SK-N-SH (cell line): ENCODE measurements at regions not wholly inside any gene's neighbourhood (a gene's known extent, or its start where the extent isn't known, plus 50 kb on each side); places are given as distances from the start of the nearest gene placed in this dataset.

Experiments
- CTCF ChIA-PET: fragments of 300-600, 350-600 bp; formaldehyde crosslinking; extraction: SDS; loops from one replicate; lab custom pipeline; 2021; lab: Yijun Ruan, JAX
- POLR2A ChIA-PET: fragments of 350-600 bp; sonication (Branson Sonifier 250); formaldehyde crosslinking; extraction: SDS; loops from one replicate; lab custom pipeline; 2020; ENCODE audit warnings: antibody characterized with exemption, inconsistent platforms; lab: Yijun Ruan, JAX
- DNase-seq: peaks from one replicate; pipeline ENCODE4 v3.0.0; 2012
- H2AFZ ChIP-seq: fragments of 200-600 bp; sonication (generic); 2 replicates; pipeline ENCODE4 v1.8.1; 2016; ENCODE audit warnings: antibody characterized with exemption, mild to moderate bottlenecking, low read depth
- H3F3A ChIP-seq: fragments of 200-600 bp; sonication (generic); replicated peaks from 2 replicates; pipeline ENCODE3; 2016; ENCODE audit warnings: antibody characterized with exemption, mild to moderate bottlenecking; ENCODE audit not compliant: insufficient read depth
- H3K27ac ChIP-seq, 2 experiments: fragments of 200-500 bp in 1 of 2; fragments of 200-600 bp in 1 of 2; sonication (Bioruptor generic) in 1 of 2; sonication (generic), shearing (Covaris generic) in 1 of 2; 2 replicates each; pipeline versions ENCODE4 v1.5.1 to v1.6.1; 2014 to 2016; ENCODE audit warnings: low read depth in 2 of 2, inconsistent platforms in 1 of 2, low read length in 1 of 2, mild to moderate bottlenecking in 1 of 2, mixed read lengths in 1 of 2
- H3K27me3 ChIP-seq: fragments of 200-600 bp; sonication (generic), shearing (Covaris generic); 2 replicates; pipeline ENCODE4 v1.6.1; 2016; ENCODE audit warnings: mixed run types; ENCODE audit not compliant: insufficient read depth
- H3K36me3 ChIP-seq, 2 experiments: fragments of 200-500 bp in 1 of 2; fragments of 200-600 bp in 1 of 2; sonication (Bioruptor generic) in 1 of 2; sonication (generic) in 1 of 2; replicated peaks in 1 of 2; 2 replicates each; pipeline versions ENCODE3 to v1.5.1; 2014 to 2016; ENCODE audit warnings: low read length in 1 of 2, mild to moderate bottlenecking in 1 of 2; ENCODE audit not compliant: insufficient read depth in 2 of 2, control insufficient read depth in 1 of 2
- H3K4me1 ChIP-seq, 2 experiments: fragments of 200-500 bp in 1 of 2; fragments of 200-600 bp in 1 of 2; sonication (Bioruptor generic) in 1 of 2; sonication (generic), shearing (Covaris generic) in 1 of 2; 2 replicates each; pipeline versions ENCODE4 v1.5.1 to v1.6.1; 2014 to 2016; ENCODE audit warnings: low read depth in 1 of 2, low read length in 1 of 2, mixed run types in 1 of 2; ENCODE audit not compliant: insufficient read depth in 2 of 2, control insufficient read depth in 1 of 2
- H3K4me2 ChIP-seq: fragments of 200-600 bp; sonication (generic), shearing (Covaris generic); 2 replicates; pipeline ENCODE4 v1.6.1; 2017; ENCODE audit warnings: mixed run types
- H3K4me3 ChIP-seq, 2 experiments: fragments of 200-500 bp in 1 of 2; fragments of 200-600 bp in 1 of 2; sonication (Bioruptor generic) in 1 of 2; sonication (generic), shearing (Covaris generic) in 1 of 2; 2 replicates each; pipeline versions ENCODE4 v1.5.1 to v1.8.1; 2014 to 2016; ENCODE audit warnings: low read depth in 2 of 2, inconsistent platforms in 1 of 2, low read length in 1 of 2, mild to moderate bottlenecking in 1 of 2, mixed read lengths in 1 of 2, moderate library complexity in 1 of 2
- H3K79me2 ChIP-seq: fragments of 200-600 bp; sonication (generic); 2 replicates; pipeline ENCODE4 v1.8.1; 2017; ENCODE audit warnings: mild to moderate bottlenecking; ENCODE audit not compliant: insufficient read depth
- H3K9ac ChIP-seq: fragments of 200-600 bp; sonication (generic); 2 replicates; pipeline ENCODE4 v1.6.1; 2017; ENCODE audit warnings: mixed run types
- H3K9me2 ChIP-seq: fragments of 200-600 bp; sonication (generic); 2 replicates; pipeline ENCODE4 v1.6.1; 2017; ENCODE audit warnings: mixed run types
- H3K9me3 ChIP-seq: fragments of 200-600 bp; sonication (generic); 2 replicates; pipeline ENCODE4 v1.6.1; 2017; ENCODE audit warnings: mixed run types, mild to moderate bottlenecking, moderate library complexity
- H4K20me1 ChIP-seq: fragments of 200-600 bp; sonication (generic); 2 replicates; pipeline ENCODE4 v1.6.1; 2017; ENCODE audit warnings: mild to moderate bottlenecking, mixed run types; ENCODE audit not compliant: insufficient read depth
- EZH2phosphoT487 ChIP-seq: fragments of 200-600 bp; sonication (generic); IDR thresholded peaks from 2 replicates; pipeline ENCODE4 v1.6.1; 2017; ENCODE audit warnings: low read depth, mixed run types, mild to moderate bottlenecking, antibody characterized with exemption, moderate library complexity, borderline replicate concordance
- FOSL2 ChIP-seq: IDR thresholded peaks from 2 replicates; pipeline ENCODE4 v1.4.0; 2012; ENCODE audit warnings: low read depth, mild to moderate bottlenecking, moderate library complexity, borderline replicate concordance
- FOXJ3 ChIP-seq: sonication (generic); formaldehyde crosslinking; IDR thresholded peaks from 2 replicates; pipeline ENCODE4 v1.5.1; 2020; ENCODE audit warnings: mild to moderate bottlenecking, missing genetic modification reagents
- FOXM1 ChIP-seq: IDR thresholded peaks from 2 replicates; pipeline ENCODE4 v1.4.0; 2012; ENCODE audit warnings: low read depth, mild to moderate bottlenecking
- GABPA ChIP-seq: IDR thresholded peaks from 2 replicates; pipeline ENCODE4 v1.4.0; 2012; ENCODE audit warnings: low read depth, mild to moderate bottlenecking
- GATA2 ChIP-seq: sonication (generic); formaldehyde crosslinking; IDR thresholded peaks from 2 replicates; pipeline ENCODE4 v1.5.0; 2020; ENCODE audit warnings: mild to moderate bottlenecking, missing genetic modification reagents
- JUND ChIP-seq: IDR thresholded peaks from 2 replicates; pipeline ENCODE4 v1.4.0; 2012
- MXI1 ChIP-seq: IDR thresholded peaks from 2 replicates; pipeline ENCODE4 v1.6.1; 2012; ENCODE audit warnings: mild to moderate bottlenecking, low read depth, low read length, improper control_type of control experiment
- NFIC ChIP-seq: IDR thresholded peaks from 2 replicates; pipeline ENCODE4 v1.4.0; 2012; ENCODE audit warnings: borderline replicate concordance
- POLR2AphosphoS5 ChIP-seq: IDR thresholded peaks from 2 replicates; pipeline ENCODE4 v1.6.1; 2012; ENCODE audit warnings: low read depth, low read length
- SIN3A ChIP-seq: IDR thresholded peaks from 2 replicates; pipeline ENCODE4 v1.6.1; 2012; ENCODE audit warnings: low read depth, mild to moderate bottlenecking, low read length, moderate library complexity, borderline replicate concordance
- SMC3 ChIP-seq: IDR thresholded peaks from 2 replicates; pipeline ENCODE4 v1.6.1; 2012; ENCODE audit warnings: low read depth, low read length, improper control_type of control experiment
- TAF1 ChIP-seq: IDR thresholded peaks from 2 replicates; pipeline ENCODE4 v1.6.1; 2012; ENCODE audit warnings: low read depth, mild to moderate bottlenecking, low read length, moderate library complexity, borderline replicate concordance
- TCF12 ChIP-seq: IDR thresholded peaks from 2 replicates; pipeline ENCODE4 v1.4.0; 2012
- TEAD4 ChIP-seq: IDR thresholded peaks from 2 replicates; pipeline ENCODE4 v1.4.0; 2012; ENCODE audit warnings: mild to moderate bottlenecking, borderline replicate concordance; ENCODE audit not compliant: insufficient read depth
- WGBS: methylation state at CpG from one replicate; pipeline ENCODE4 v1.1.6; 2017; ENCODE audit warnings: low lambda C conversion rate; 5-methylcytosine and 5-hydroxymethylcytosine counted together
- TF ChIP-seq, protein P1 (sequence below): IDR thresholded peaks from 2 replicates; pipeline ENCODE4 v1.4.0; 2012; ENCODE audit warnings: low read depth
- TF ChIP-seq, protein P2 (sequence below): IDR thresholded peaks from 2 replicates; pipeline ENCODE4; 2012
- TF ChIP-seq, protein P3 (sequence below): fragments of 150-350 bp; IDR thresholded peaks from 2 replicates; pipeline ENCODE4 v1.6.1; 2016; ENCODE audit warnings: mild to moderate bottlenecking, low read depth, low read length
- TF ChIP-seq, protein P4 (sequence below): fragments of 150-350 bp; IDR thresholded peaks from 2 replicates; pipeline ENCODE4 v1.6.1; 2017; ENCODE audit warnings: antibody characterized with exemption, low read length, low read depth, borderline replicate concordance

DNA sequence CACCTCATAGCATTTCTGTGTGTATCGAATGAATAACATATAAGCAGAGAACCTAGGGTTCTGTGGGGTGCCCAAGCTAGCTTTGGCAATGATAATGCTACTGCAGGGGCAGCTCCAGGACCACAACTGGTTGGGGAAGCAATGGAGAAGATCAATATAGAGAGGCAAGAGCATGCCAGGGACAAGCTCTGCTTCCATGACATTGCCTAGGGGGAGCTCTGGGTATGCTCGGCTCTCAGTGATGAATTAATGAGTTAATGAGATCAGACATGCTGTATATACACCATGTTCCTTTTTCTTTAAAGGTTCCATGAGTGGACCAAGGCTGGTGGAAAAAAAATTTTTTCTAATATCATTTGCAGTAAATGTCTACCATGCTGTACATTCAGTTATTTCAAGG, 618.4 kb downstream of the BCL11A start:
- DNase-seq, result peak; percentile 7
- Histone ChIP-seq H3K9me3 (no peaks in the 10 kb centered on the region), H3K27ac (no peak overlapping the region), H3K4me1 (no peaks in the 10 kb centered on the region), H3K4me2 (no peak overlapping the region), H3K36me3 (no peaks in the 10 kb centered on the region), H3K9me2 (no peaks in the 10 kb centered on the region), H3K4me3 (no peak overlapping the region), H3F3A (no peaks in the 10 kb centered on the region), H3K9ac (no peak overlapping the region), H4K20me1 (no peaks in the 10 kb centered on the region), H3K27me3 (no peaks in the 10 kb centered on the region), H3K79me2 (no peaks in the 10 kb centered on the region), H2AFZ (no peak overlapping the region)
- POLR2A ChIA-PET, result no interaction called here
- no peak for TF ChIP-seq POLR2AphosphoS5
- no peak for TF ChIP-seq TEAD4
- TF ChIP-seq EZH2phosphoT487, result no peak
- no peak for TF ChIP-seq GATA2
- TF ChIP-seq, protein P1, sequence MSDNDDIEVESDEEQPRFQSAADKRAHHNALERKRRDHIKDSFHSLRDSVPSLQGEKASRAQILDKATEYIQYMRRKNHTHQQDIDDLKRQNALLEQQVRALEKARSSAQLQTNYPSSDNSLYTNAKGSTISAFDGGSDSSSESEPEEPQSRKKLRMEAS, result no peak
- TF ChIP-seq FOXM1, result no peak
- TF ChIP-seq FOSL2, result no peak
- TF ChIP-seq JUND, result no peak
- TF ChIP-seq, protein P2, sequence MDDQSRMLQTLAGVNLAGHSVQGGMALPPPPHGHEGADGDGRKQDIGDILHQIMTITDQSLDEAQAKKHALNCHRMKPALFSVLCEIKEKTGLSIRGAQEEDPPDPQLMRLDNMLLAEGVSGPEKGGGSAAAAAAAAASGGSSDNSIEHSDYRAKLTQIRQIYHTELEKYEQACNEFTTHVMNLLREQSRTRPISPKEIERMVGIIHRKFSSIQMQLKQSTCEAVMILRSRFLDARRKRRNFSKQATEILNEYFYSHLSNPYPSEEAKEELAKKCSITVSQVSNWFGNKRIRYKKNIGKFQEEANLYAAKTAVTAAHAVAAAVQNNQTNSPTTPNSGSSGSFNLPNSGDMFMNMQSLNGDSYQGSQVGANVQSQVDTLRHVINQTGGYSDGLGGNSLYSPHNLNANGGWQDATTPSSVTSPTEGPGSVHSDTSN, result no peak
- TF ChIP-seq SIN3A, result no peak
- no peak for TF ChIP-seq MXI1
- TF ChIP-seq, protein P3, sequence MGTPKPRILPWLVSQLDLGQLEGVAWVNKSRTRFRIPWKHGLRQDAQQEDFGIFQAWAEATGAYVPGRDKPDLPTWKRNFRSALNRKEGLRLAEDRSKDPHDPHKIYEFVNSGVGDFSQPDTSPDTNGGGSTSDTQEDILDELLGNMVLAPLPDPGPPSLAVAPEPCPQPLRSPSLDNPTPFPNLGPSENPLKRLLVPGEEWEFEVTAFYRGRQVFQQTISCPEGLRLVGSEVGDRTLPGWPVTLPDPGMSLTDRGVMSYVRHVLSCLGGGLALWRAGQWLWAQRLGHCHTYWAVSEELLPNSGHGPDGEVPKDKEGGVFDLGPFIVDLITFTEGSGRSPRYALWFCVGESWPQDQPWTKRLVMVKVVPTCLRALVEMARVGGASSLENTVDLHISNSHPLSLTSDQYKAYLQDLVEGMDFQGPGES, result no peak
- TF ChIP-seq TAF1, result no peak
- no peak for TF ChIP-seq GABPA
- no peak for TF ChIP-seq TCF12
- no peak for TF ChIP-seq FOXJ3 (CRISPR knock-in tag)
- TF ChIP-seq SMC3, result no peak
- no peak for TF ChIP-seq NFIC
- TF ChIP-seq, protein P4, sequence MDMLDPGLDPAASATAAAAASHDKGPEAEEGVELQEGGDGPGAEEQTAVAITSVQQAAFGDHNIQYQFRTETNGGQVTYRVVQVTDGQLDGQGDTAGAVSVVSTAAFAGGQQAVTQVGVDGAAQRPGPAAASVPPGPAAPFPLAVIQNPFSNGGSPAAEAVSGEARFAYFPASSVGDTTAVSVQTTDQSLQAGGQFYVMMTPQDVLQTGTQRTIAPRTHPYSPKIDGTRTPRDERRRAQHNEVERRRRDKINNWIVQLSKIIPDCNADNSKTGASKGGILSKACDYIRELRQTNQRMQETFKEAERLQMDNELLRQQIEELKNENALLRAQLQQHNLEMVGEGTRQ, result no peak
- 13% methylated on average over 2 of the region's 2 CpGs for WGBS
- CTCF ChIA-PET, result no interaction called here
